Ovary (tissue), 7 donors: ENCODE measurements at regions not wholly inside any gene's neighbourhood (a gene's known extent, or its start where the extent isn't known, plus 50 kb on each side); places are given as distances from the start of the nearest gene placed in this dataset.

ENCODE experiments used
- DNase-seq, 5 donors: peaks; one replicate each; pipeline ENCODE4 v3.0.0-alpha.2; 2019 to 2020
- H3K27ac ChIP-seq, 2 donors: fragments of 200-600 bp; one replicate each; pipeline versions ENCODE4 v1.5.1 to v1.8.0; 2019 to 2022
- H3K27me3 ChIP-seq: fragments of 200-600 bp; one replicate; pipeline ENCODE4 v1.8.0; 2022
- H3K36me3 ChIP-seq: fragments of 200-600 bp; sonication (generic); one replicate; pipeline ENCODE4 v1.5.1; 2019
- H3K4me1 ChIP-seq: one replicate; pipeline ENCODE4 v1.8.1; 2013; ENCODE audit warnings: mild to moderate bottlenecking, moderate library complexity; ENCODE audit not compliant: insufficient read depth
- H3K4me3 ChIP-seq: fragments of 200-600 bp; sonication (generic); one replicate; pipeline ENCODE4 v1.5.1; 2017
- H3K9me3 ChIP-seq, 2 donors: fragments of 200-600 bp in 1 of 2; sonication (generic) in 1 of 2; one replicate each; pipeline versions ENCODE4 v1.5.1 to v1.8.1; 2013 to 2019; ENCODE audit warnings: mild to moderate bottlenecking in 1 of 2, moderate library complexity in 1 of 2
- EP300 ChIP-seq: sonication (generic); formaldehyde crosslinking; IDR thresholded peaks from one replicate; pipeline ENCODE4 v1.6.1; 2017; ENCODE audit warnings: antibody characterized with exemption
- POLR2A ChIP-seq: fragments of 450-650 bp; IDR thresholded peaks from one replicate; pipeline ENCODE4 v1.6.1; 2017; ENCODE audit warnings: antibody characterized with exemption, mild to moderate bottlenecking, moderate library complexity
- WGBS, 3 donors: extraction: QIAGEN DNeasy Blood & Tissue Kit in 1 of 3; methylation state at CpG; one replicate each; pipeline versions ENCODE4 v1.1.5 to v1.1.7; 2013 to 2017; 5-methylcytosine and 5-hydroxymethylcytosine counted together
- intact Hi-C, 4 donors: fragments of 100-400 bp; cut with DNase I; formaldehyde crosslinking; loops; one replicate each; pipeline versions ENCODE4 v1.11.0 to v1.15.1; 2022 to 2023
- TF ChIP-seq, protein P1 (sequence below), 3 donors: fragments of 450-650 bp in 2 of 3; fragments of 200-600 bp in 1 of 3; IDR thresholded peaks; one replicate each; pipeline versions ENCODE4 v1.5.1 to v1.8.0; 2016 to 2022; ENCODE audit warnings: antibody characterized with exemption in 3 of 3, mild to moderate bottlenecking in 1 of 3
- donor health status: DM: no; HTN: no; CAD: no; lungs with moderate emphysema.
- donor health status: DM: no; HTN: no; CAD: no.
- donor health status: Bipolar disorder and iron deficiency.
- donor health status: DM: no; HTN: no; CAD: no.
- donor health status: DM: yes; HTN: yes; CAD: no.

DNA sequence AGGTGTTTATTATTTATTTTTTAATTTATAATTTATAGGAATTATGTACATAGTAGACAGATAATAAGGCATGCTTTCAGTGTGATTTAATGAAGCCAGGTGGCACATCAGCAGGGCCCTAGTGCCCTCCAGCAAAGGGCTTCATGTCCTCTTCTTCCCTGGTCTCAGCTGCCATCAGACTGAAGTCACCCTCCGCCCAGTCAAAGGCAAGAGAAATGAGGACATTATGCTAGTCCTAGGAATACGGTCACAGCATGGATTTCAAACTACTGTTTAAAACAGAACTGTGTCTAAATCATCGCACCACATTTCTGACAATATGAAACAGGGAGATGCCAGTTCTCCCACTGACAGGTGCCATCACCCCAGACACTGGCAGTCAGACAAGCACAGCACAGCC, 168.1 kb downstream of the SEC16B start:
- Histone ChIP-seq H3K27ac (no peak overlapping the region), H3K4me1 (no peaks in the 10 kb centered on the region), H3K36me3 (no peaks in the 10 kb centered on the region), H3K27me3 (no peaks in the 10 kb centered on the region), H3K9me3 (no peaks in the 10 kb centered on the region), H3K4me3 (no peak overlapping the region)
- TF ChIP-seq, protein P1, sequence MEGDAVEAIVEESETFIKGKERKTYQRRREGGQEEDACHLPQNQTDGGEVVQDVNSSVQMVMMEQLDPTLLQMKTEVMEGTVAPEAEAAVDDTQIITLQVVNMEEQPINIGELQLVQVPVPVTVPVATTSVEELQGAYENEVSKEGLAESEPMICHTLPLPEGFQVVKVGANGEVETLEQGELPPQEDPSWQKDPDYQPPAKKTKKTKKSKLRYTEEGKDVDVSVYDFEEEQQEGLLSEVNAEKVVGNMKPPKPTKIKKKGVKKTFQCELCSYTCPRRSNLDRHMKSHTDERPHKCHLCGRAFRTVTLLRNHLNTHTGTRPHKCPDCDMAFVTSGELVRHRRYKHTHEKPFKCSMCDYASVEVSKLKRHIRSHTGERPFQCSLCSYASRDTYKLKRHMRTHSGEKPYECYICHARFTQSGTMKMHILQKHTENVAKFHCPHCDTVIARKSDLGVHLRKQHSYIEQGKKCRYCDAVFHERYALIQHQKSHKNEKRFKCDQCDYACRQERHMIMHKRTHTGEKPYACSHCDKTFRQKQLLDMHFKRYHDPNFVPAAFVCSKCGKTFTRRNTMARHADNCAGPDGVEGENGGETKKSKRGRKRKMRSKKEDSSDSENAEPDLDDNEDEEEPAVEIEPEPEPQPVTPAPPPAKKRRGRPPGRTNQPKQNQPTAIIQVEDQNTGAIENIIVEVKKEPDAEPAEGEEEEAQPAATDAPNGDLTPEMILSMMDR (IDR thresholded peaks at IDR 0.05): no peak
- no peak for TF ChIP-seq EP300
- TF ChIP-seq POLR2A: no peak
- intact Hi-C loops: no loop called here
- DNase-seq: no peak
- 83 to 92% (median 92%) methylated on average over 3 of the region's 3 CpGs for WGBS, 3 donors

DNA sequence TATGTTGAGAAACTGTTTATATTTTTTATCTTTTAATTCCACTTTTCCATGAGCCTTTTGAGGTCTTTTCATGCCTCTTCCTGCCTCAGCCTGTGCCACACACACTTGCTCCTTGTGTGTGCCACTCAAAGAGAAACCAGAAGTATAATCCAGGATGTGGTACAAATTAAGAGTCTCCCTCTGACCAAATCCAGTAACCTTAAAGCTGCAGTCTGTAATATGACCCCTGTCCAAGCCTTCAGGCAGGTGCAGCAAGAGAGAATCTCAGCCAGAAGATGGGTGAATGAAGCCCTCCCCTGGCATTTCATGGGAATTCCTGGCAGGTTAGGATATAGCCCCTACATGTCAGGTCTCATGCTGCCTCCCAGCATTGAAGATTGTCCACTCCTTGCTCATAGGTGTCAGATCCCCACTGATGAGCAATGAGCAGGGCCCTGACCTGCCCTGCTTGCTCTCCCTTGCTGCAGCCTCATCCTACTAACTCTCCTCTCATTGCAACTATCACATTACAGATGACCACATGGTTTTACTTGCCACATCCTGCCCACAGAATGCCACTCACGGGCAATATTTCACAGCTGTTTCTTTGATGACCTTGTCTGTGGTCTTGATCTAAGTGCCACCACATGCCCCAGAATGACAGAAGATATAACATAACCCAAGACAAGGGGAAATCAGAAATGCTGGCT, 169.3 kb downstream of the SEC16B start:
- no peak for DNase-seq
- Histone ChIP-seq H3K36me3 (no peaks in the 10 kb centered on the region), H3K4me3 (no peak overlapping the region), H3K4me1 (no peaks in the 10 kb centered on the region), H3K27me3 (no peaks in the 10 kb centered on the region), H3K9me3 (no peaks in the 10 kb centered on the region), H3K27ac (no peak overlapping the region)
- WGBS, 3 donors: 28 to 79% (median 66%) methylated on average over 1 of the region's 1 CpG
- TF ChIP-seq, protein P1 (IDR thresholded peaks at IDR 0.05): no peak
- TF ChIP-seq EP300 (no peak), POLR2A (no peak)
- intact Hi-C loops: no loop called here

DNA sequence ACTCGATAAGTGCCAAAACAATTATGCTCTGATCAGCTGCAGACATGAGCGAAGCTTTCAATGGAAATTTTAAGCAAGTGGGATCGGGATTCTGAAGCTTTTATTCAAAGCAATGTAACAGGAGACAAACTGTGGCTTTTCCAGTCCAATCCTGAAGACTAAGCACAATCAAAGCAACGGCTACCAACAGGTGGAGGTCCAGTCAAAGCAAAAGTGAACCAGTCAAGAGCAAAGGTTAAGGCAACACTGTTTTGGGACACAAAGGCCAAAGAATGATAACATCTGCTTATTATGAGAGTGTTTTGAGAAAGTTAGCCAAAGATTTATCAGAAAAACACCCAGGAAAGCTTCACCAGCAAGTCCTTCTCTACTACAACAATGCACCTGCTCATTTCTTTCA, 170.1 kb downstream of the SEC16B start:
- TF ChIP-seq EP300 (no peak), POLR2A (no peak)
- TF ChIP-seq, protein P1 (IDR thresholded peaks at IDR 0.05): no peak
- no peaks in the 10 kb centered on the region for H3K4me1 ChIP-seq
- no peaks in the 10 kb centered on the region for H3K27me3 ChIP-seq
- DNase-seq: no peak
- 77 to 91% (median 90%) methylated on average over 4 of the region's 4 CpGs for WGBS, 3 donors
- intact Hi-C loops: no loop called here
- no peak overlapping the region for H3K4me3 ChIP-seq
- H3K9me3 ChIP-seq: no peaks in the 10 kb centered on the region
- no peaks in the 10 kb centered on the region for H3K36me3 ChIP-seq
- no peak overlapping the region for H3K27ac ChIP-seq

DNA sequence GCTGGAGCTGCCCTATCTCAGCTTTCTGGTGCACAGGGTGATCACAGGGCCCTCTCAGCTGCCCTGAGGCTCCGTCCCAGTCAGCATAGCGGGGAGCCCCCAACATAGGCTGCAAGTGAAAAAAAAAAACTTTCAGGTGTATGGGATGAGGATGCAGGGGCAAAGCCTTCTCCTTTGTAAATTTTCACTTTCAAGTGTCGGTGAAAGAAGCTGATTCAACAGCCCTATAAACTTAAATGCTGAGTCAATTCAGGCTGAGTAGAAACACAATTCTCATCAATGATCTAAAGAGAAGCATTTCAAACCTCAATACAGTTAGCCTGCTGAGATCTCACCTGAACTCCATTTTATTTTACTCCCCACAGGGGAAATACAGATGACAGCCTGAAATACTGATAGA, 171.2 kb downstream of the SEC16B start:
- DNase-seq: no peak
- H3K36me3 ChIP-seq: no peaks in the 10 kb centered on the region
- H3K9me3 ChIP-seq: no peaks in the 10 kb centered on the region
- H3K27me3 ChIP-seq: no peaks in the 10 kb centered on the region
- H3K4me1 ChIP-seq: no peaks in the 10 kb centered on the region
- no peak for TF ChIP-seq POLR2A
- TF ChIP-seq, protein P1 (IDR thresholded peaks at IDR 0.05): no peak
- TF ChIP-seq EP300: no peak
- no peak overlapping the region for H3K27ac ChIP-seq
- H3K4me3 ChIP-seq: no peak overlapping the region
- intact Hi-C loops: no loop called here
- WGBS, 3 donors: 83 to 96% (median 88%) methylated on average over 3 of the region's 3 CpGs
